GM21786 (cell line): ENCODE measurements at regions not wholly inside any gene's neighbourhood (a gene's known extent, or its start where the extent isn't known, plus 50 kb on each side); places are given as distances from the start of the nearest gene placed in this dataset.

Experiments
- ATAC-seq: cut with Tn5 transposase; IDR thresholded peaks from one replicate; pipeline ENCODE4 v1.9.1; 2021; ENCODE audit not compliant: unreplicated experiment

DNA sequence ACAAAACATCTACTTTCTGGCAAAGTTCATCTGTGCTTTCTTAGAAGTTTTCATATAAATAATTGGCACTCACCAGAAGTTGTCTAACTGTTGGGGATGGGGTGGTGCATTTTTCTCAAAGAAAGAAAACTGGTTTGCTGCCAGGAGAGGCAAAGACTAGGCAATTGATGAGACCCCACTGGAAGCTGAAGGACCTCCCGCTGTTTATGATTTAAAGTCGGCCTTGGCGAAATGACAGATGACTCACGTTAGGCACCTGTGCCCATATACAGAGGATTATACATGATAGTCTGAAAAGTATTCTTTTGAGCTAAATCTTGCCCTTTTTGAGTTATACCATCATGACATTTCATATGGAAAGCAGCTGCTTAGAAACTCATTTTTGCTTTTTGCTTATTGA is 193.0 kb upstream of the ZFHX3 start:
- no peak for ATAC-seq

DNA sequence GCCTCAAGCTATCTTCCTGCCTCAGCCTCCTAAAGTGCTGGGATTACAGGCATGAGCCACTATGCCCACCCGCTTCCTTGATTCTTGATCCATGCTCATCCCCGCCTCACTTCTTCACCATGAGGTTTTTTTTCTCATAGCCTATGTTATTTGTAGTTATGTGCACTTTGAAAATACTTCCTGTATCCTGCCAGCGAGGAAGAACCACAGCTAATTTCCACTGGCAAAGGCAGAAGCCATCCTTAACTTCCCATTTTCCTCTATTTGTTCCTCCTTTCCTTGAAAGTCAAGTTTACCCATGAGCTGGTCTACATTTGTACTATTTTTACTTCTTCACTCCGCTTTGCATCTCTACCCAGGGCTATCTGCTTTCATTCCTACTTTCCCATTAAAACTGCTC is 189.7 kb upstream of the ZFHX3 start:
- no peak for ATAC-seq

DNA sequence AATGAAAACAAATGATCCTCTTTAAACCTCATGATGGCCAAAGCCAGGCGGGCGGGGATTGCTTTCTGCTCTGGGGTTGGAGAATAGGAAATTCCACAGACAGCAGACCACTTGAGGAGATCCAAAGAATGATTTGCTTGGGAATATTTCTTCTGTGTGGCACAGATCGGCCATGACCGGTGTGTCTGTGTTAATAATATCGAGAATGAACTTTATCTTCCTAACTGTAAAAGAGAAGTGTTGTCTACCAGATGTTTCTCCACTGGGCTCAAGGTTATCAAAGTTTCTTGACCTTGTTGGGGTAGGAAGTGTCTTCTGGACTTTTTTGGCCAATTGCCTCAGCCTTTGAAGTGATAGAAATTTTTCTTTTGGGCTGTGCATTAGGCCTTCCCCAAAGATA is 186.6 kb upstream of the ZFHX3 start:
- no peak for ATAC-seq

DNA sequence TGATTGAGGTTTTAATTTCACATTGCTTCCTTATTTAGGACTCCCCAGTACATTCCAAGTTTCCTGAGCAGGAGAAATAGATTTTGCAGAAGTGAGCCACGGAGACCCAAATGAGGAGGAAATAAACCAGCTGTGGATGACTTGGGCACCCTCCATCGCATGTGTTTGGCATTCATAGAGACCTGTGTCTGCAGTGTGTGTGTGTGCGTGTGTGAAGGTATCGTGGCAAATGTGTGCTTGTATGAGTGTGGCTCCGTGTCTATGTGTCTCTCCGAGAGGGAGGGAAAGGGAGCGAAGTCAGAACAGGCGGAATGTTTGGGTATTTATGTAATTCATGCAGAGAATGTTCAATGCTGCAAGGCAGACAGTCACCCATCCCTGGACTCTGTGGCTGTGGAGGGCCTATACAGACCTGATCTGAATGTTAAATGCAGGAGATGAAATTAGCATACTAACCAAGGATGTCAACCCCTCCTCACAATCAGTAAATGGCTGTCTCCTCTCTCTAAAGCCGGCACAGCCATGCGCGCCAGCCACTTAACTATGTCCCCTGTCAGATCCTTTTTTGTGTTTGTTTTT is 186.0 kb upstream of the ZFHX3 start:
- no peak for ATAC-seq

DNA sequence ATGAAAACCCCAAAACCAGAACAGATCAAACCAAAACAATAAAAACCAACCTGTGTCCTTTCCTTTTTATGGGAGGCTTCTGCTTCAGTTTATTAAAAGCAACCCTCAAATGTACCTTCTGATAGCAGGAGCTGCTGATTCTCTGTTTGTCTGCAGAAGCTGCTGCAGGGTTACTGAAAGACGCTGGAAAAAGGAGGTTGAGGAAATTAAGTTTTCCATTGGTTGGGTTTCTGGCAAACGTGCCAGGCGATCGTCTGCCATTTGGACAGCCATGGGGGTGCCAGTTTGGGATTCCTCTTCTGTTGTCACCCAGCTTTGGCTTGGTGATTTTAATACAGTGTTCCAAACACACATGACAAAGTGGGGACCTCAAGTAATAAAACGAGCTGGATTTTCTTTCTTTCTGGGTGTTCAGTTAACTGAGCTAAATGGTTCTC is 185.4 kb upstream of the ZFHX3 start:
- ATAC-seq: no peak

DNA sequence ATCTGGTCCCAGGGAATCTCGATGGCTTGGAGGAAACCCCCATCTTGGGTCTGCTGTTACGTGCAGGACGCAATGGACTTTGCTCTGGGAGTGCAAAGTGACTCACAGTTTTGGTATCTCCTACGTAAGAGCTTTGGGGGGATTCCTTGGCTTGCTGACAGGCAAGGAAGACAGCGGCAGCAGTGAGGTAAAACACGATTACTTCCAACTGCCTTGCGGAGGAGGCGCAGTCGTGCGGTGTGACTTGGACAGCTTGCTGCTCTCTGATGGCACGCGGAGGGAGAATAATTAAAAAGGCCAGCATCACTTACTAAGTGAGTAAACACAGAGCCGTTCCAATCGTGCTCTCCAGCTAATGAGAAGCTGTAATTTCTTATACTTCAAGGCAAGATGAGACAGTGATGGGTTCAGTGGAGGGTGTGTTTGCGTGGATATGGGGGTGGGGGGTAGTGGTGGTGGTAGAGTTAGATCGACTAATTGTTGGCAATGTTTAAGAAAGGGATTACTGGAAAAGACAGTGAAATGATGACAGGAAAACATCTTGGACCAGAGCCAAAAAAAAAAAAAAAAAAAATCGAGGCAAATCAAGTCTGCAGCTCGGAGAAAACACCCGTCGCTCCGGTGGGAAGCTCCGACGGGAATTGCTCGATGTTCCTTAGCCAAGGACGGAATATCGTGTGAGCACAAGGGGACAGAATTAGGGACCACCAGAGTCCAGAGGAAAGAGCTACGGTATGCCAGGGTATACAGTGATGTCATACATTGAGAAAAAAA is 184.8 kb upstream of the ZFHX3 start:
- no peak for ATAC-seq

DNA sequence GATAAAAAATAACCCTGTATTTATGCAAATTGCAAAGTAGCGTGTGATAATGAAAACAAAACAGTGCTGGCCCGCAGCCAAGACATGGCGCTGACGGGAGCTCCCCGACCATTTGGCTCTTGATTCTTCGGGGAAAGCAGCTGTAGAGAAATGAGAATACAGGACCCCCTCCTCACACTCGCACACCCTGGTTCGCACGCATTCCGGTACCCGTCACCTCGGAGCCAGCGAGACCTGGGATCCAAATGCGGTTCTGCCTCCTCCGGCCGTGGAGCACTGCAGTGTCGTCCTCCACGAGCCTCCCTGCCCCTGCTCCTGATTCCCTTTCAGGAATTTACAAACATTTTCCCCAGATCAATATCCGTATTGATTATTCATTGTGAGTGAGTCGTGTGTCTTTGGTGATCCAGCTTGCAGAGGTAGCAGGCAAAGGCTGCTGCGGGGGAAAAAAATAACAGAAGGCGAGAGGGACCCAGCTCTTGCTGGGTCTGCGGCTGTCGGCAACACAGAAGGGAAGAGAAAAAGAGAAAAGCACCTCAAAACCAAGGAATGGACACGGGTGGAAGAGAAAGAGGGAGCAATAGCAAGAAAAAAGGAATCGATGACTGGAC is 184.1 kb upstream of the ZFHX3 start:
- ATAC-seq: no peak

DNA sequence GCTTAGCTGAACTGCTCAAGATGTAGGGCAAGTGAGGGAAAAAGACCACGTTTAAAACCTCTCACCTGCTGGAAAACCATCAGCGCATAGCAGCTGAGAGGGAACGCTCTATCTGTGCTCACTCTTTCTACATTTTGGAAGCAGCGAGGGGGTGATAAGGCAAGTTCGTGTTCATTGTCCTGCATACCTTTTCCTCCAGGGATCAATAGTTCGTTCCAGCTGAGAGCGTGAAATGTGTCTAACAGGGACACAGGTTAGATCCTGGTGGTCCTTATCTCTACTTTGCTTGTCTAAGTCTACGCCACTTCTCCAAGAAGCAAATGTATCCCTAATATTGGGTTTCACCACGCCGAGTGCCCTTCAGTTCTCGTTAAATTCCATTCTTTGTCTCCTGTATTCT is 183.5 kb upstream of the ZFHX3 start:
- no peak for ATAC-seq

DNA sequence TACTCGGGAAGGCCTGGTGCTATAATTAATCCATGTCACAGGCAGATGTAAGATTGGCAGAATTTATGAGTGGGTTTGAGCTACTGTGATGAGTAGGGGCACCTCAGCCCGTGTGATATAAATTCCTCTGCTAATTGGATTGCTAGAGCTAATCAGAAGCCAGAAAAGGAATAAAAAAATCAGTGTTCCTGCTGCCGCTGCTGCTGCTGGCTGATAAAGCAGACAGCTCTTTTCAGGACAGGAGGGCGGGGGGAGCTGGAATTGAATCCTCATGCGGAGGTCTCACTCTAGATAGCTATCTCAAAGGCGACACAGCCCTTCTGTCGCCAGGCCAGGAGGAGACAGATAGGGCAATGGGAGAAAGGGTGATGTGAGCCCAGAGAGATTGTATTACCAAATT is 182.7 kb upstream of the ZFHX3 start:
- no peak for ATAC-seq

DNA sequence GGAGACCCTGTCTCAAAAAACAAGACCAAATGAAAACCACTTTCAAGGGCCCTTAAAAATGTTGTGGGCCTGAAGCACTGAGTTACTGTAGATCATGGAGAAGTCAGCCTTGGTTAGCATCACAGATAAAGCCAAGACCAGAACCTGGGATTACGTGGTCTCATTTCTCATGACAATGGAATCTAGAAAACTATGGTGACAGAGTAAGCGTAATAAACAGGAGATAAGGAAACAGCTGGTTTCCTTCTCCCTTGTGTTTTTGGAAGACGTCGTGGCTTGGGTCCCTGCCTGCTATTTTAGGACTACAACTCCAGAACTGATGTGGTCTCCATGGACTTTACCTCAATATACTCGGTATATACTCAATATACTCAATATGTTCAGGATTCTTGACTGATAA is 180.7 kb upstream of the ZFHX3 start:
- no peak for ATAC-seq

DNA sequence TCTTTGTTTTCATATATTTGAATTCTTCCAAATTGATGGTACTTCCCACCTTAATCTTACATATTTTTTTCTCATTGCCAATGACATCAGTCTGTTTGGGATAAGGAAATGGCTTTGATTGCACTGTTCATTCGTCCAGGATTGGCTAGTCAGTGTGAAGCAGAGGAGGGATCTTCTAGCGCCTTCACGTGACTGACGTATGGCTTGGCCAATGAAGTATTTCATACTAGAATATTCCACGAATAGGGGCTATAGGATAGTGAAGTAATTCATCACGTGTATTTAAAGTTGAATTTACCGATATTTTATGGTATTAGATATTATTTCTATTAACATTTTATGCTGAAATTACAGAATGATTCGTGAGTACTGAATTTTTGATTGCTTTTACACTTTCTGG is 178.7 kb upstream of the ZFHX3 start:
- no peak for ATAC-seq

DNA sequence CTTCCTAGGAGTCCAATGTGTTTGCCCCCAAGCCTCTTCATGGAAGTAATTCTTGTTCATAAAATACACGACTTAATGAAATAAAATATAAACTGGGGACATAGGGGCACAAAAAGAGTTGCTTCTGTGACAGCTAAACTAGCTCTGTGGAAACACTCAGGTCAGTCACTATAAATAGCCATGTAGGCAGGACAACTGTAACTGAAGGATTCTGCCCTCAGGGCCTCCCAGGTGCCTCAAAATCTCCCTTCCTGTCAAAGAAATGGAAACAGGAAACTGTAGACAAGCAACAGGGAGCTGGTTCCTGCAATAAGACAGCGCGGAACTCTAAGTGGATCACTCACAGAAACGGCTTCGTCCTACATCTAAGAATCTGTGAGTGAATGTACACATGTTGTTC is 178.1 kb upstream of the ZFHX3 start:
- ATAC-seq: no peak

DNA sequence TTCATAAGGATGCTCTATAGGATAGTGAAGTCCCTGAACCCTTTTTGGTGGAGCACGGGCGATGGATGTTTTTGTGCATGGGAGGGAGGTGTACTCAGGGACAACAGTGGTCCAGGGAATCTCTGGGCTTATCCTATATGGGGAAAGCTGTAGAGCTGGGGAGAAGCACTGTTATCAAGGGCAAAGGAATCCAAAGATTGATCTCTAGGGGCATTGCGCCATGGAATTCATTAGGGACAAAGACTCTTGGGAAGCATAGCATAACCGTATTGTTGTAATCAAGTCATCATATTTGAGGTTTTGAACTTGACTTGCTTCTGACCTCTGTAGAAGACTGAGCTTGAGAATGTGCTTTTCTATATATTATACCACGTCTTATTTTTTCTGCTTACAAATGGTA is 172.9 kb upstream of the ZFHX3 start:
- ATAC-seq: no peak

DNA sequence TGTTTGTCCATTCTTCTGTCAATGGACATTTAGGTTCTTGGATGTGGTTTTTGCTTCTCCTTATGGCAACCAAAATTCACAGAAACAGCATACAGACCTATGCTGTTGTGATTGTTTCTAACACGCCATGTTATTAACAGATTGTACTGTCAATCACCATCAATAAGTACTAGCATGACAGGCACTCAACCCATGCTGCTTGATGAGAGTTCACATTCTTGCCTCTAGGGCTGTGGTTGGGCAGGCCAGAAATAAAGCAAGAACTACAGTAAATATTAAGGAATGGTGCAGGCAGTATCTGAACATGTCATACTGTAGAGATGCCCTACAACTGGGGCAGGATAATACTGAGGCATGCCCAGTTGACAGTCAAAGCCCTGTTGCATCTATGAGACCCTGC is 171.2 kb upstream of the ZFHX3 start:
- ATAC-seq: no peak

DNA sequence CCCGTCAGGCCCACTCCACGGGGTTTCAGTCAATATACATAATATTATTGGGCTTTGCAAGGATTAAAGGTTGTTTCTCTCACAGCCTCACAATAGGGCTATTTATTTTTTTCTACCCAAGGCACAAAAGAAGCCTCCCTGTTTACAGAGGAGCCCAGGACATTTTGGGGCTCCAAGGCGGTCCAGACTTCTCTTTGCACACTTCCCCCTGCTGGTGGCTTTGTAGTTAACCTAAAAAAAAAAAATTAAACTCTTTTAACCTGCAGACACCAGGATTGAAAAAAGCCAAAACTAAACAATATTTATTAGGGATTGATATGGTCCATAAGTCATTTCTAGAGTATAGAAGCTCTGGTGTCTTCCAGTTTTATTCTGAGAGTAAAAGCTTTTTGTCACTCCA is 169.7 kb upstream of the ZFHX3 start:
- no peak for ATAC-seq

DNA sequence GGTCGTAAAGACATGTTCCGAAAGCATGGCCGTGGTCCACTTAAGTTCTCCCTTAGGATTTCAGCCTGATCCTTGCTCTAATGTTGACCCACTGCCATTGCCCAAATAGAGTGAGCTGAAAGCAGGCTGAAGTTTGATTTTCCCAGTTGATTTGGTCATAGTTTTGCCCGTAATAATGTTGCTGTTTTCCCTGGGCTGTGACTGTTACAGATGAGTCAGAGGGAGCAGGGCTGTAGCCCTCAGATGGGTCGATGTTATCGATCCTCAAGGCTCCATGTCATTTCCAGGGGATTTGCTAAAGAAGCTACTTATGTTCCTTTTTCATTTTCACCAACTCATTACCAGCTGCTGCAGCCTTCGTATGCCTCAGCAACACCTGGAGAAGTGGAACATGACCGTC is 169.0 kb upstream of the ZFHX3 start:
- no peak for ATAC-seq

DNA sequence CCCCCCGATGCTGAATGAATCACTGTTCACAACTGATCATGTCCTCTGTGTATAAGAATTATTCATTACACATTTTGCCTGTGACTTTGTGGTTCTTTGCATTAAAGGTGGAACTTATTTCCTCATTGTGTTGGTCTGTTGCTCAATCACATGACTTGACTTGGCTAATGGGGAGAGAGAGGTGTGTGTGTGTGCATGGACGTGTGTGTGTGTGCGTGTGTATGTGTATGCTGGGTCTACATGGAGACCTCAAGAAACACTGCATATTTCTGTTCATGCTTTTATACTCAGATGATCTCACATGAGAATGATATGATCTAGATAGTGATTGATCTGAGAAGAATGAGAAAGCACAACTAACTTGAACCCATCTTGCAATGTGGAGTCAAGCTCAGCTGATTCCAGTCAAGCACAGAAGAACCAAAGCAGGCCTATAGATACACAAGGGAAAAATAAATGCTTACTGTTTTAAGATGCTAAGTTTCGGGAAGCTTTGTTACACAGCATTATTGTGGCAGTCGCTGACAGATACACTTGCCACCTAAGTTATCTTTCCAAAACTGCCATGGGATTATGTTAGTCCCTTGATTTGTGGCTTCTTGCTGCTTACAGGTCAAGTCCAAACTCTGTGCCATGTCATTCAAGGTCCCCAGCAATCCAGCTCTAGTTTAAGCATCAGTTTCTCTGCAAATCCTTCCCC is 167.9 kb upstream of the ZFHX3 start:
- ATAC-seq: no peak

DNA sequence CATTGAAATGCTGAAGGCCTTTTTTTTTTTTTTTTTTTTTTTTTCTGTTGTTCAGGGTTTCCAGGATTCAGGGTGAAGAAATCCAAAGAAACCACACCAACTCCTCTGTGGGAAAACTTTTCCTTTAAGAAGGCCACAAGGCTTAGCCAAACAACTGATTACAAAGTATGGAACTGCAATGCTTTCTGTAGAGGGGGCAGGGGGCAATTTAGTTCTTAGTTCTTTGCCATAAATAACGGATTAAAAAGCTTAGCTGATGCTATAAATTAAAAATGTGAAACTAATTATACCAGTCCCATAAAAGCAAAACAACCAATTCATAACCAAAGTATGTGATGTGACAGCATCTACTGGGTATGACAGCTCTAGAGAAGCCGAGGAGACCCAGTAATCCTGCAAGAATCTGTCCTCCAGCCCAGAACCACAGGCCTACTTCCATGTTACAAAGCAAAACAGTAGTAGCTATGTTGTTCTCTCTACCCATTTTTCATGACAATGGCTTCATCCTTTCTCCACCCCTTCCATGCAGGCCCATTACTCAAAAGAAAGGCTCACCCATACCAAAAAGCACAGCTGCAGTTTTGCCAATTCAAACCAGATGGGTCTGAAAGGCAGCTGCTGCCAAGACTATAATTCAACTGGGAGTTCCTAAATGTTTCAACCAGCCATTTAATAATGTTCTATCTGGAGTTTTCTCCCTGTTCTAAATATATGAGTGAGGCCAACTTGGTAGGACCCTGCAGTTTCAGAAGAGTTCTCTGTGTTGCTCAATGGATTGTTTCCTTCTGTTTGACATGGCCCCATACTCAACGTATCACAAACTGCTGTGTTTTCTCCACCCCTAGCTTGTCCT is 167.1 kb upstream of the ZFHX3 start:
- ATAC-seq: no peak

DNA sequence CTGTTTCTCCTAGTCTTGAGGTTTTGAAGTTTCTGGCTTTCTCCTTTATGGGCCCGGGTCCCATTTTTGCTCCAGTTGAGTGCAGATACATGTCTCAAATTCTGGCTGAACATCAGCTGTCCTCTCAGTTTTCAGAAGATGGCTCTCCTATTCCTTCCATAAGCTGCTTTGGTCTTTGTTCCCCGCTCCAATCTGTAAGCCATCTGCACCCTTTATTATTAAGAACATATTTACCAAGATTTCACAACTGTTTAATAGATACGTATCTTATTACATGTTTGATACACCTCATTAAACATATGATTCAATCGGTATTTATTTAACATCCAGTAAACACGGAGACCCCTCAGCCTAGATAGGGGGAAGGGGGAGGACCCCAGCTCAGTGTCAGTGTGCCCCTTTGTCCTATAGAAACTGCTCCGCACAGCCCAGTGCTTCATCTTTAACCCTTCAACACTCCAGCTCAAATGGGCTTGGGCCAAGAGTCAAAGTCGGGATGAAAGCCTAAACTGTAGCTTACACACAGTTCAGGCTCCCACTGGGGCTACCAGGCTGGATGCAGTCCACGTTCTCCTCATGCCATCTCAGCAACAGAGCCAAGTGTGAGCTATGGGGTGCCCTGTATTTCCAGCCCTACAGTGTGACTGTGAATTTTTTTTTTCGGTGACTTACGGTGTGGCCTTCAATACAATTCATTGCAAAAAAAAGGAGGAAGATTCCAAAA is 166.0 kb upstream of the ZFHX3 start:
- ATAC-seq: no peak

DNA sequence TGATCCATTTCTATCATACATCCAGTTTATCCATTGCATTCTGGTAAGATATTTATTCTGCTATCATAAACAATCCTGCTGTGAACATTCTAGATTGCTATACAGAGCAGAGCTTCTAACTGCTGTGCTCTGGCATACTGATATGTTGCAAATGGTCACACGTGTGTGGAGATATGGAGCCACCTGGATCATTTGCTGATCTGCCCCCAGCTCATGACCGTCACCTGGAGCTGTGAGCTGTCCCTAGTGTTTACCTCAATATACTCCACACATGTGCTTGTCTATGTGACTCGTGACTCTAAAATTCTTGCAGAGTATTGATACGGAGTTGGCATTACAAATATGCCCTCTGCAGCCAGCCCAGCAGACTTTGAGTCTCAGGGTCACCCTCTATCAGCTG is 164.5 kb upstream of the ZFHX3 start:
- ATAC-seq: no peak
